ENCODE measurements at regions not wholly inside any gene's neighbourhood (a gene's known extent, or its start where the extent isn't known, plus 50 kb on each side); places are given as distances from the start of the nearest gene placed in this dataset.

DNA sequence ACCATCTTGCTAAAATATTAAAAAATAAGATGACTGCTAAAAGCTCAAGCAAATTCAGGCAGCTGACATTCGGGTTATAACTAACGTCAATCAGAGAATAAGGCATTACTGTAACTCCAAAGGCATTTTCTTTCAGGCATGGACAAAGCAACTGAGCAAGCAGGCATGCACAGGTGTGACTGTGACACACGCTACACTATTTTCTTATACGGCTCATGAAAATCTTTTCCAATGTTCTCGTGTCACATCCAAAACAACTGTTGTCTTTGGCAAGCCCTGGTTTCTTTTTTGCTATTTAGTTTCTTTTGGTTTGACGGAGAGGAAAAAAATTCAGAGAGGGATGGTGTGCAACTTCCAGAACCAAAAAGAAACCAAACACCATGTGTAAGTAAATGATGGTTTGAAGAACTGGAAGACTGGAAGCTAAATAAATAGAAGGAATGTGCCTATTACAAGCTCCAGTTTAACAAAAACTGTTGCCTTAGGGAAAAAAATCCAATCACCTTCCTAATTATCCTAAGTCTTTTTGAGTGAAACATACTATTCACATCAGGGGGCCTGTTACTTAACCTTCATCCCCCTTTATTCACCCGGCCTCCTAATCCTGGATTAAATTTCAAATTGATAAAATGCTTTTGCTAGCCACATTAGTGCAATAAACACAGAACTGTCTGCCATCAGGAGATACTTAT, 277.6 kb downstream of the PSAT1 start:
- TF ChIP-seq, protein P1, sequence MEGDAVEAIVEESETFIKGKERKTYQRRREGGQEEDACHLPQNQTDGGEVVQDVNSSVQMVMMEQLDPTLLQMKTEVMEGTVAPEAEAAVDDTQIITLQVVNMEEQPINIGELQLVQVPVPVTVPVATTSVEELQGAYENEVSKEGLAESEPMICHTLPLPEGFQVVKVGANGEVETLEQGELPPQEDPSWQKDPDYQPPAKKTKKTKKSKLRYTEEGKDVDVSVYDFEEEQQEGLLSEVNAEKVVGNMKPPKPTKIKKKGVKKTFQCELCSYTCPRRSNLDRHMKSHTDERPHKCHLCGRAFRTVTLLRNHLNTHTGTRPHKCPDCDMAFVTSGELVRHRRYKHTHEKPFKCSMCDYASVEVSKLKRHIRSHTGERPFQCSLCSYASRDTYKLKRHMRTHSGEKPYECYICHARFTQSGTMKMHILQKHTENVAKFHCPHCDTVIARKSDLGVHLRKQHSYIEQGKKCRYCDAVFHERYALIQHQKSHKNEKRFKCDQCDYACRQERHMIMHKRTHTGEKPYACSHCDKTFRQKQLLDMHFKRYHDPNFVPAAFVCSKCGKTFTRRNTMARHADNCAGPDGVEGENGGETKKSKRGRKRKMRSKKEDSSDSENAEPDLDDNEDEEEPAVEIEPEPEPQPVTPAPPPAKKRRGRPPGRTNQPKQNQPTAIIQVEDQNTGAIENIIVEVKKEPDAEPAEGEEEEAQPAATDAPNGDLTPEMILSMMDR (IDR thresholded peaks at IDR 0.05; ENCODE audit: low read depth, low read length) = no peak
- no peak for TF ChIP-seq EZH2phosphoT487 (IDR thresholded peaks at IDR 0.05; ENCODE audit: low read depth)
